Panc1 (cell line): ENCODE measurements at regions not wholly inside any gene's neighbourhood (a gene's known extent, or its start where the extent isn't known, plus 50 kb on each side); places are given as distances from the start of the nearest gene placed in this dataset.

Experiments
- ATAC-seq: fragments of 200-7000 bp; cut with Tn5 transposase; 2 replicates; pipeline ENCODE4 v1.9.1; 2020; ENCODE audit warnings: mild to moderate bottlenecking, moderate library complexity
- BruUV-seq: library from RNA; stranded (reverse); fragments of 400-500 nt; replicated peaks from 2 replicates; lab custom pipeline; 2021; lab: Mats Ljungman, UMichigan
- CTCF ChIA-PET: fragments of 300-600 bp; sonication (Branson Sonifier 250); formaldehyde crosslinking; loops from one replicate; lab custom pipeline; 2022; ENCODE audit warnings: antibody characterized with exemption; lab: Charles Lee
- POLR2A ChIA-PET: fragments of 300-600 bp; sonication (Branson Sonifier 250); formaldehyde crosslinking; loops from one replicate; lab custom pipeline; 2022; ENCODE audit warnings: antibody characterized with exemption; lab: Charles Lee
- DNase-seq: peaks from one replicate; pipeline ENCODE4 v3.0.0-alpha.2; 2010; ENCODE audit warnings: low read depth, low spot score
- H3K27ac ChIP-seq: 2 replicates; pipeline ENCODE4 v1.5.1; 2011; ENCODE audit warnings: mild to moderate bottlenecking, low read length, inconsistent platforms
- H3K27me3 ChIP-seq: fragments of 200-500 bp; sonication (Bioruptor generic); 2 replicates; pipeline ENCODE4 v1.6.0; 2014; ENCODE audit warnings: low read length, inconsistent platforms; ENCODE audit not compliant: control insufficient read depth, insufficient read depth
- H3K36me3 ChIP-seq: fragments of 200-500 bp; sonication (Bioruptor generic); 2 replicates; pipeline ENCODE4 v1.5.1; 2014; ENCODE audit warnings: inconsistent platforms, mild to moderate bottlenecking, low read length, moderate library complexity; ENCODE audit not compliant: control insufficient read depth, insufficient read depth
- H3K4me1 ChIP-seq: 2 replicates; pipeline ENCODE4 v1.5.1; 2011; ENCODE audit warnings: inconsistent platforms, mild to moderate bottlenecking, low read length, moderate library complexity; ENCODE audit not compliant: control insufficient read depth, insufficient read depth
- H3K4me3 ChIP-seq, 2 experiments: 2 replicates each; pipeline ENCODE4 v1.5.1; 2011 to 2012; ENCODE audit warnings: low read depth in 2 of 2, low read length in 2 of 2, mild to moderate bottlenecking in 2 of 2, inconsistent platforms in 1 of 2, moderate library complexity in 1 of 2
- H3K9me3 ChIP-seq: fragments of 200-500 bp; sonication (Bioruptor generic); 2 replicates; pipeline ENCODE4 v1.5.1; 2014; ENCODE audit warnings: low read depth, mild to moderate bottlenecking, inconsistent platforms, low read length, moderate library complexity; ENCODE audit not compliant: control insufficient read depth, insufficient read depth
- POLR2AphosphoS5 ChIP-seq: IDR thresholded peaks from 2 replicates; pipeline ENCODE4 v1.6.1; 2012; ENCODE audit warnings: mild to moderate bottlenecking, low read depth, low read length, moderate library complexity
- REST ChIP-seq, 2 experiments: IDR thresholded peaks; 2 replicates each; pipeline ENCODE4 v1.6.1; 2011 to 2012; ENCODE audit warnings: low read depth in 2 of 2, control low read depth in 1 of 2, low read length in 1 of 2, mild to moderate bottlenecking in 1 of 2, moderate library complexity in 1 of 2; ENCODE audit not compliant: insufficient read depth in 1 of 2
- SIN3A ChIP-seq: IDR thresholded peaks from 2 replicates; pipeline ENCODE4 v1.6.1; 2012; ENCODE audit warnings: low read depth, mild to moderate bottlenecking, low read length, moderate library complexity, borderline replicate concordance; ENCODE audit not compliant: insufficient read depth
- TCF7L2 ChIP-seq: IDR thresholded peaks from 2 replicates; pipeline ENCODE4 v1.6.1; 2011; ENCODE audit warnings: mild to moderate bottlenecking, low read depth, low read length, inconsistent platforms
- in situ Hi-C: cut with HindIII; loops from 2 replicates; pipeline ENCODE4 v1.10.0; 2016; ENCODE audit warnings: low sequenced_read_pairs, low pct_unique_long_range_greater_than_20kb
- intact Hi-C: fragments of 100-400 bp; cut with micrococcal nuclease; formaldehyde crosslinking; loops from one replicate; pipeline ENCODE4 v1.10.0; 2022; ENCODE audit not compliant: unreplicated experiment
- TF ChIP-seq, protein P1 (sequence below): fragments of 450-650 bp; IDR thresholded peaks from 2 replicates; pipeline ENCODE4 v1.5.1; 2017; ENCODE audit warnings: mild to moderate bottlenecking

DNA sequence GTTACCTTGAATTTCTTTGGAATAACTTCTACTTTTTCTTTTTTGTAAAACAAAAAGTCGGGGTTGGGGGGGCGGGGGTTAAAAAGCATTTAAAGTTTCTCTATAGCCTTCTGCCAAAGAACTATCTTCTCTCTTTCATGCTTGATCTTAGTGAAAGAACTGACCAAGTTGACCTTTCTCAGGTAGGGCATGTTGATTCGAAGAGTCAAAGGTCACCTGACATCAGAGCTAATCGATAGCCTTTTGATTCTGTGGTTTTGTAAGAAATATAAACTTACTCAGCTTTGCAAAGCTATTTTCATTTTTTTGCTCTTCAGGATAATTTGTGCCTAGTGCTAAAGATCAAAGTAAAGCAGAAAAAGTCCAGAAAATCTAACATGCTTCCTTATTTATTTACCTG lies 181.5 kb downstream of the IRS2 start:
- in situ Hi-C loops (no loop called here), intact Hi-C loops (no loop called here)
- ATAC-seq = no peak
- H3K9me3 ChIP-seq = no peaks in the 10 kb centered on the region
- no peak for TF ChIP-seq POLR2AphosphoS5
- TF ChIP-seq REST (IDR thresholded peaks at IDR 0.05; ENCODE audit: insufficient read depth in 1 of 2, low read depth in 2 of 2, low read length in 1 of 2) = no peak
- TF ChIP-seq SIN3A = no peak
- TF ChIP-seq, protein P1, sequence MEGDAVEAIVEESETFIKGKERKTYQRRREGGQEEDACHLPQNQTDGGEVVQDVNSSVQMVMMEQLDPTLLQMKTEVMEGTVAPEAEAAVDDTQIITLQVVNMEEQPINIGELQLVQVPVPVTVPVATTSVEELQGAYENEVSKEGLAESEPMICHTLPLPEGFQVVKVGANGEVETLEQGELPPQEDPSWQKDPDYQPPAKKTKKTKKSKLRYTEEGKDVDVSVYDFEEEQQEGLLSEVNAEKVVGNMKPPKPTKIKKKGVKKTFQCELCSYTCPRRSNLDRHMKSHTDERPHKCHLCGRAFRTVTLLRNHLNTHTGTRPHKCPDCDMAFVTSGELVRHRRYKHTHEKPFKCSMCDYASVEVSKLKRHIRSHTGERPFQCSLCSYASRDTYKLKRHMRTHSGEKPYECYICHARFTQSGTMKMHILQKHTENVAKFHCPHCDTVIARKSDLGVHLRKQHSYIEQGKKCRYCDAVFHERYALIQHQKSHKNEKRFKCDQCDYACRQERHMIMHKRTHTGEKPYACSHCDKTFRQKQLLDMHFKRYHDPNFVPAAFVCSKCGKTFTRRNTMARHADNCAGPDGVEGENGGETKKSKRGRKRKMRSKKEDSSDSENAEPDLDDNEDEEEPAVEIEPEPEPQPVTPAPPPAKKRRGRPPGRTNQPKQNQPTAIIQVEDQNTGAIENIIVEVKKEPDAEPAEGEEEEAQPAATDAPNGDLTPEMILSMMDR = no peak
- no peak for TF ChIP-seq TCF7L2
- ChIA-PET CTCF (no interaction called here), POLR2A (no interaction called here)
- H3K27ac ChIP-seq = no peak overlapping the region
- no peak for DNase-seq
- no peaks in the 10 kb centered on the region for H3K36me3 ChIP-seq
- no TSS peak for BruUV-seq
- no peaks in the 10 kb centered on the region for H3K27me3 ChIP-seq
- H3K4me1 ChIP-seq = no peaks in the 10 kb centered on the region
- no peak overlapping the region for H3K4me3 ChIP-seq

GRCh38 chr13:109602356-109602755 lies 184.0 kb downstream of the IRS2 start:
- BruUV-seq = no TSS peak
- CTCF ChIA-PET = no interaction called here
- ATAC-seq (no peak), DNase-seq (no peak)
- Histone ChIP-seq H3K36me3 (no peaks in the 10 kb centered on the region), H3K27me3 (no peaks in the 10 kb centered on the region), H3K27ac (no peak overlapping the region), H3K4me3 (no peak overlapping the region), H3K4me1 (no peaks in the 10 kb centered on the region), H3K9me3 (no peaks in the 10 kb centered on the region)
- POLR2A ChIA-PET = no interaction called here
- TF ChIP-seq TCF7L2 = no peak
- TF ChIP-seq, protein P1 = no peak
- no peak for TF ChIP-seq SIN3A
- no peak for TF ChIP-seq POLR2AphosphoS5
- no peak for TF ChIP-seq REST (IDR thresholded peaks at IDR 0.05; ENCODE audit: insufficient read depth in 1 of 2, low read depth in 2 of 2, low read length in 1 of 2)
- in situ Hi-C loops (no loop called here), intact Hi-C loops (no loop called here)
